Spleen (tissue), 11 donors: ENCODE measurements at regions not wholly inside any gene's neighbourhood (a gene's known extent, or its start where the extent isn't known, plus 50 kb on each side); places are given as distances from the start of the nearest gene placed in this dataset.

Experiments used
- DNase-seq: peaks from one replicate; pipeline ENCODE4 v3.0.0-alpha.2; 2020
- H3K27ac ChIP-seq, 8 donors: fragments of 200-600 bp; sonication (generic) in 7 of 8; 1 replicate in 4 of 8; 2 replicates in 4 of 8; pipeline versions ENCODE4 v1.5.0 to v1.8.0; 2016 to 2021; ENCODE audit warnings: inconsistent platforms in 4 of 8, mild to moderate bottlenecking in 4 of 8, moderate library complexity in 1 of 8
- H3K27me3 ChIP-seq, 7 donors: fragments of 200-600 bp; sonication (generic) in 6 of 7; replicated peaks in 1 of 7; 1 replicate in 4 of 7; 2 replicates in 3 of 7; pipeline versions ENCODE4 v1.5.0 to v1.8.0; 2016 to 2021; ENCODE audit warnings: inconsistent platforms in 3 of 7, mild to moderate bottlenecking in 1 of 7
- H3K36me3 ChIP-seq, 6 donors: fragments of 200-600 bp; sonication (generic) in 5 of 6; 1 replicate in 4 of 6; 2 replicates in 2 of 6; pipeline versions ENCODE4 v1.5.0 to v1.8.0; 2016 to 2021; ENCODE audit warnings: inconsistent platforms in 2 of 6
- H3K4me1 ChIP-seq, 6 donors: fragments of 200-600 bp; sonication (generic) in 5 of 6; 1 replicate in 3 of 6; 2 replicates in 3 of 6; pipeline versions ENCODE4 v1.5.0 to v1.8.0; 2016 to 2021; ENCODE audit warnings: inconsistent platforms in 3 of 6
- H3K4me3 ChIP-seq, 8 donors: fragments of 200-600 bp; sonication (generic) in 7 of 8; 1 replicate in 4 of 8; 2 replicates in 4 of 8; pipeline versions ENCODE4 v1.5.0 to v1.8.0; 2016 to 2021; ENCODE audit warnings: inconsistent platforms in 4 of 8, mild to moderate bottlenecking in 4 of 8, moderate library complexity in 2 of 8
- H3K9me3 ChIP-seq, 8 donors: fragments of 200-600 bp; sonication (generic) in 7 of 8; 1 replicate in 4 of 8; 2 replicates in 4 of 8; pipeline versions ENCODE4 v1.5.0 to v1.8.0; 2016 to 2021; ENCODE audit warnings: inconsistent platforms in 4 of 8
- CTCF ChIP-seq, 11 experiments: fragments of 200-600 bp in 7 of 11; fragments of 450-650 bp in 4 of 11; sonication (generic) in 4 of 11; IDR thresholded peaks in 8 of 11; conservative IDR thresholded peaks in 3 of 11; 1 replicate in 7 of 11; 2 replicates in 4 of 11; pipeline versions ENCODE4 v1.4.0 to v1.8.0; 2016 to 2021; ENCODE audit warnings: antibody characterized with exemption in 11 of 11, inconsistent platforms in 4 of 11, mild to moderate bottlenecking in 1 of 11
- POLR2A ChIP-seq, 3 donors: fragments of 450-650 bp; IDR thresholded peaks; one replicate each; pipeline ENCODE4 v1.5.1; 2017; ENCODE audit warnings: antibody characterized with exemption in 3 of 3, mild to moderate bottlenecking in 1 of 3
- POLR2AphosphoS5 ChIP-seq, 3 donors: sonication (generic); formaldehyde crosslinking; IDR thresholded peaks; one replicate each; pipeline ENCODE4 v1.5.1; 2017; ENCODE audit warnings: antibody characterized with exemption in 3 of 3
- WGBS, 5 donors: extraction: QIAGEN DNeasy Blood & Tissue Kit in 3 of 5; methylation state at CpG; one replicate each; pipeline versions ENCODE4 v1.1.5 to v1.1.7; 2013 to 2018; 5-methylcytosine and 5-hydroxymethylcytosine counted together
- intact Hi-C: fragments of 100-400 bp; cut with DNase I; formaldehyde crosslinking; loops from one replicate; pipeline ENCODE4 v1.15.0; 2023; ENCODE audit warnings: low total_unique reads
- donor health status: healthy with polysubstance abuse.
- donor health status: DM: no; HTN: no; CAD: no; lungs with moderate emphysema.
- donor health status: DM: no; HTN: no; CAD: no.
- donor health status: Bipolar disorder and iron deficiency.
- donor health status: healthy.
- donor health status: DM: no; HTN: no; CAD: no.
- donor health status: DM: yes; HTN: yes; CAD: no.

GRCh38 chr2:181224866-181225265 is 232.3 kb upstream of the ITGA4 start:
- no peak overlapping the region for H3K4me3 ChIP-seq
- H3K4me1 ChIP-seq: no peaks in the 10 kb centered on the region
- H3K27ac ChIP-seq: no peak overlapping the region
- H3K27me3 ChIP-seq: no peaks in the 10 kb centered on the region
- TF ChIP-seq CTCF (IDR thresholded peaks at IDR 0.05 in 8 of 11, conservative IDR thresholded peaks at IDR 0.05 in 3 of 11) (no peak), POLR2A (IDR thresholded peaks at IDR 0.05) (no peak), POLR2AphosphoS5 (IDR thresholded peaks at IDR 0.05) (no peak)
- no peaks in the 10 kb centered on the region for H3K9me3 ChIP-seq
- no peak for DNase-seq
- intact Hi-C loops: no loop called here
- 78 to 87% (median 83%) methylated on average over 3 of the region's 3 CpGs for WGBS, 5 donors
- no peaks in the 10 kb centered on the region for H3K36me3 ChIP-seq

GRCh38 chr2:181228661-181229060 is 228.5 kb upstream of the ITGA4 start:
- TF ChIP-seq POLR2A (IDR thresholded peaks at IDR 0.05) (no peak), POLR2AphosphoS5 (IDR thresholded peaks at IDR 0.05) (no peak), CTCF (IDR thresholded peaks at IDR 0.05 in 8 of 11, conservative IDR thresholded peaks at IDR 0.05 in 3 of 11) (no peak)
- Histone ChIP-seq H3K9me3 (no peaks in the 10 kb centered on the region), H3K36me3 (no peaks in the 10 kb centered on the region), H3K27ac (no peak overlapping the region), H3K4me3 (no peak overlapping the region), H3K4me1 (no peaks in the 10 kb centered on the region), H3K27me3 (no peaks in the 10 kb centered on the region)
- intact Hi-C loops: no loop called here
- DNase-seq: no peak
- WGBS, 5 donors: 88 to 100% (median 96%) methylated on average over 1 of the region's 1 CpG

GRCh38 chr2:181231151-181231550 is 226.0 kb upstream of the ITGA4 start:
- WGBS, 5 donors: 88 to 100% (median 95%) methylated on average over 1 of the region's 1 CpG
- no peaks in the 10 kb centered on the region for H3K9me3 ChIP-seq
- TF ChIP-seq POLR2A (IDR thresholded peaks at IDR 0.05) (no peak), POLR2AphosphoS5 (IDR thresholded peaks at IDR 0.05) (no peak), CTCF (IDR thresholded peaks at IDR 0.05 in 8 of 11, conservative IDR thresholded peaks at IDR 0.05 in 3 of 11) (no peak)
- no peak overlapping the region for H3K27ac ChIP-seq
- H3K4me1 ChIP-seq: no peaks in the 10 kb centered on the region
- H3K4me3 ChIP-seq: no peak overlapping the region
- no peaks in the 10 kb centered on the region for H3K27me3 ChIP-seq
- intact Hi-C loops: no loop called here
- no peaks in the 10 kb centered on the region for H3K36me3 ChIP-seq
- DNase-seq: no peak

- Histone ChIP-seq H3K4me1 (no peaks in the 10 kb centered on the region), H3K4me3 (no peak overlapping the region), H3K27ac (no peak overlapping the region), H3K27me3 (no peaks in the 10 kb centered on the region), H3K9me3 (no peaks in the 10 kb centered on the region), H3K36me3 (no peaks in the 10 kb centered on the region)
- TF ChIP-seq CTCF (IDR thresholded peaks at IDR 0.05 in 8 of 11, conservative IDR thresholded peaks at IDR 0.05 in 3 of 11) (no peak), POLR2A (IDR thresholded peaks at IDR 0.05) (no peak), POLR2AphosphoS5 (IDR thresholded peaks at IDR 0.05) (no peak)
- intact Hi-C loops: no loop called here
- DNase-seq: no peak
- WGBS, 5 donors: 88 to 96% (median 92%) methylated on average over 2 of the region's 2 CpGs
Measured at GRCh38 chr2:181231886-181232621, 225.1 kb upstream of the ITGA4 start.
